HL-60 (cell line): ENCODE measurements at regions not wholly inside any gene's neighbourhood (a gene's known extent, or its start where the extent isn't known, plus 50 kb on each side); places are given as distances from the start of the nearest gene placed in this dataset.

Experiments used
- CTCF ChIP-seq: IDR thresholded peaks from one replicate; pipeline ENCODE4 v1.5.1; 2011; ENCODE audit warnings: low read length, control low read depth, inconsistent platforms; ENCODE audit not compliant: insufficient read depth
- POLR2AphosphoS5 ChIP-seq: IDR thresholded peaks from 2 replicates; pipeline ENCODE4 v1.6.1; 2012; ENCODE audit warnings: low read depth
- REST ChIP-seq: IDR thresholded peaks from 2 replicates; pipeline ENCODE4 v1.6.1; 2012; ENCODE audit warnings: low read depth; ENCODE audit not compliant: insufficient replicate concordance

GRCh38 chr4:14592950-14593349 is 409.3 kb upstream of the CPEB2 start:
- no peak for TF ChIP-seq REST
- no peak for TF ChIP-seq CTCF
- TF ChIP-seq POLR2AphosphoS5, result no peak
